Ovary (tissue), 7 donors: ENCODE measurements at regions not wholly inside any gene's neighbourhood (a gene's known extent, or its start where the extent isn't known, plus 50 kb on each side); places are given as distances from the start of the nearest gene placed in this dataset.

Source experiments
- DNase-seq, 5 donors: peaks; one replicate each; pipeline ENCODE4 v3.0.0-alpha.2; 2019 to 2020
- H3K27ac ChIP-seq, 2 donors: fragments of 200-600 bp; one replicate each; pipeline versions ENCODE4 v1.5.1 to v1.8.0; 2019 to 2022
- H3K27me3 ChIP-seq: fragments of 200-600 bp; one replicate; pipeline ENCODE4 v1.8.0; 2022
- H3K36me3 ChIP-seq: fragments of 200-600 bp; sonication (generic); one replicate; pipeline ENCODE4 v1.5.1; 2019
- H3K4me1 ChIP-seq: one replicate; pipeline ENCODE4 v1.8.1; 2013; ENCODE audit warnings: mild to moderate bottlenecking, moderate library complexity; ENCODE audit not compliant: insufficient read depth
- H3K4me3 ChIP-seq: fragments of 200-600 bp; sonication (generic); one replicate; pipeline ENCODE4 v1.5.1; 2017
- H3K9me3 ChIP-seq, 2 donors: fragments of 200-600 bp in 1 of 2; sonication (generic) in 1 of 2; one replicate each; pipeline versions ENCODE4 v1.5.1 to v1.8.1; 2013 to 2019; ENCODE audit warnings: mild to moderate bottlenecking in 1 of 2, moderate library complexity in 1 of 2
- EP300 ChIP-seq: sonication (generic); formaldehyde crosslinking; IDR thresholded peaks from one replicate; pipeline ENCODE4 v1.6.1; 2017; ENCODE audit warnings: antibody characterized with exemption
- POLR2A ChIP-seq: fragments of 450-650 bp; IDR thresholded peaks from one replicate; pipeline ENCODE4 v1.6.1; 2017; ENCODE audit warnings: antibody characterized with exemption, mild to moderate bottlenecking, moderate library complexity
- WGBS, 3 donors: extraction: QIAGEN DNeasy Blood & Tissue Kit in 1 of 3; methylation state at CpG; one replicate each; pipeline versions ENCODE4 v1.1.5 to v1.1.7; 2013 to 2017; 5-methylcytosine and 5-hydroxymethylcytosine counted together
- intact Hi-C, 4 donors: fragments of 100-400 bp; cut with DNase I; formaldehyde crosslinking; loops; one replicate each; pipeline versions ENCODE4 v1.11.0 to v1.15.1; 2022 to 2023
- TF ChIP-seq, protein P1 (sequence below), 3 donors: fragments of 450-650 bp in 2 of 3; fragments of 200-600 bp in 1 of 3; IDR thresholded peaks; one replicate each; pipeline versions ENCODE4 v1.5.1 to v1.8.0; 2016 to 2022; ENCODE audit warnings: antibody characterized with exemption in 3 of 3, mild to moderate bottlenecking in 1 of 3
- donor health status: DM: no; HTN: no; CAD: no; lungs with moderate emphysema.
- donor health status: DM: no; HTN: no; CAD: no.
- donor health status: Bipolar disorder and iron deficiency.
- donor health status: DM: no; HTN: no; CAD: no.
- donor health status: DM: yes; HTN: yes; CAD: no.

DNA sequence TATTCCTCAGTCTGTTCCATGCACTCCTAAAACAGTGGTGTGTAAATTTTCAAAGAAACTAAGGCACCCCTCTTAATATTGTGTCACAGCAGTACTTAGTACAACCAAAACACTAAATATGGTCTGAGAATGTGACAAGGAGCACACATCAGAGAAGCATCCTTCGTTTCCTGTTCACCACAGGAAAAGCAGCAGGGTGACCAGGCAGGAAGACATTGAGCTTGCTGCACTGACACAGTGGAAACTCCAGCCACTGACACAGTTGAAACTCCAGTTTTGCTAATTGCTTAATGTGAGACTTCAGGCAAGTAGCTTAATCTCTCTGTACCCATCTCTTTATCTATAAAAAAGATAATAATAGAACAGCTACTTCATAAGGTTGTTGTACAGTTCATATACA lies 353.0 kb upstream of the RORA start:
- H3K9me3 ChIP-seq = no peaks in the 10 kb centered on the region
- WGBS, 3 donors = 31 to 47% (median 43%) methylated on average over 1 of the region's 1 CpG
- no peaks in the 10 kb centered on the region for H3K27me3 ChIP-seq
- no peaks in the 10 kb centered on the region for H3K4me1 ChIP-seq
- no peak overlapping the region for H3K27ac ChIP-seq
- no peak overlapping the region for H3K4me3 ChIP-seq
- TF ChIP-seq, protein P1, sequence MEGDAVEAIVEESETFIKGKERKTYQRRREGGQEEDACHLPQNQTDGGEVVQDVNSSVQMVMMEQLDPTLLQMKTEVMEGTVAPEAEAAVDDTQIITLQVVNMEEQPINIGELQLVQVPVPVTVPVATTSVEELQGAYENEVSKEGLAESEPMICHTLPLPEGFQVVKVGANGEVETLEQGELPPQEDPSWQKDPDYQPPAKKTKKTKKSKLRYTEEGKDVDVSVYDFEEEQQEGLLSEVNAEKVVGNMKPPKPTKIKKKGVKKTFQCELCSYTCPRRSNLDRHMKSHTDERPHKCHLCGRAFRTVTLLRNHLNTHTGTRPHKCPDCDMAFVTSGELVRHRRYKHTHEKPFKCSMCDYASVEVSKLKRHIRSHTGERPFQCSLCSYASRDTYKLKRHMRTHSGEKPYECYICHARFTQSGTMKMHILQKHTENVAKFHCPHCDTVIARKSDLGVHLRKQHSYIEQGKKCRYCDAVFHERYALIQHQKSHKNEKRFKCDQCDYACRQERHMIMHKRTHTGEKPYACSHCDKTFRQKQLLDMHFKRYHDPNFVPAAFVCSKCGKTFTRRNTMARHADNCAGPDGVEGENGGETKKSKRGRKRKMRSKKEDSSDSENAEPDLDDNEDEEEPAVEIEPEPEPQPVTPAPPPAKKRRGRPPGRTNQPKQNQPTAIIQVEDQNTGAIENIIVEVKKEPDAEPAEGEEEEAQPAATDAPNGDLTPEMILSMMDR (IDR thresholded peaks at IDR 0.05) = no peak
- TF ChIP-seq EP300 = no peak
- no peak for TF ChIP-seq POLR2A
- no peaks in the 10 kb centered on the region for H3K36me3 ChIP-seq
- intact Hi-C loops = no loop called here
- DNase-seq = no peak

DNA sequence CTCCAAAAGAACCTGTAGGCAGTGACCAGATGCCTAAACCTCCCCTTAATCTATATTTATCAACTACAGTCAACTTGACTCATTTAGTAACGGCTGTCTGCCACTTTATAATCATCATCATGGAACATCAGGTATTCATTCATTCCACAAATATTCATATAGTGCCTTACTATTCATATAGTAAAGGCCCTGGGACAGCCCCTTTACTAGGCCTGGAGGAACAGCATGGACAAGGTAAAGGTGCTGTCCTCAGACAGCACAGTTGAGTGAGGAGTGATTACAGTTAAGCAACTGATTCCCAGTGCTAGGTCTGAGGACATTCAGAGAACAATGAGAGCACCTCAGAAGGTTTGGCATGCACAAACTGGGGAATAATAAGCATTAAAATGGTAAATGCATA lies 346.5 kb upstream of the RORA start:
- Histone ChIP-seq H3K36me3 (no peaks in the 10 kb centered on the region), H3K27ac (no peak overlapping the region), H3K4me3 (no peak overlapping the region), H3K9me3 (no peaks in the 10 kb centered on the region), H3K27me3 (no peaks in the 10 kb centered on the region), H3K4me1 (no peaks in the 10 kb centered on the region)
- no peak for DNase-seq
- TF ChIP-seq POLR2A = no peak
- TF ChIP-seq, protein P1 (IDR thresholded peaks at IDR 0.05) = no peak
- TF ChIP-seq EP300 = no peak
- intact Hi-C loops = no loop called here
- whole genome bisulfite sequencing, 3 donors = 59 to 76% (median 69%) methylated on average over 1 of the region's 1 CpG

DNA sequence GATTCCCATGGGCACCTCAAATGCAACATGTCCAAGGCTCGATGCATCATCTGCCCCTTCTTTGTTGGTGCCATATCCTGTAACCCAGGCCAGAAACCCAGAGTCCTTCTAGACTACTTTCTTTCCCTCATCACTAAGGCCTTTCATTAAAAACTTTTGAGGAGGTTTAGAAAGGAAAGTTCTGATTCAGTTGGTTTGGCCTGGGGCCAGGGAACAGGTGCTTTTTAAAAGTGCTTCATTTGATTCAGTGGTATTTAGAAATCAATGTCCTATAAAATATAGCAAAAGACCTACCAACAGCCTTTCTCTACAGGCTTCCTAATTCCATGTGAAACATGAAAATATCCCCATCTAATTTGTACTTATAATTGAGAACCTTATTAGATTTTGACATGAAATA lies 341.9 kb upstream of the RORA start:
- intact Hi-C loops = no loop called here
- Histone ChIP-seq H3K4me1 (no peaks in the 10 kb centered on the region), H3K4me3 (no peak overlapping the region), H3K36me3 (no peaks in the 10 kb centered on the region), H3K27ac (no peak overlapping the region), H3K27me3 (no peaks in the 10 kb centered on the region), H3K9me3 (no peaks in the 10 kb centered on the region)
- WGBS, 3 donors = 90 to 100% (median 100%) methylated on average over 1 of the region's 1 CpG
- DNase-seq = no peak
- TF ChIP-seq, protein P1 (IDR thresholded peaks at IDR 0.05) = no peak
- TF ChIP-seq POLR2A (no peak), EP300 (no peak)

DNA sequence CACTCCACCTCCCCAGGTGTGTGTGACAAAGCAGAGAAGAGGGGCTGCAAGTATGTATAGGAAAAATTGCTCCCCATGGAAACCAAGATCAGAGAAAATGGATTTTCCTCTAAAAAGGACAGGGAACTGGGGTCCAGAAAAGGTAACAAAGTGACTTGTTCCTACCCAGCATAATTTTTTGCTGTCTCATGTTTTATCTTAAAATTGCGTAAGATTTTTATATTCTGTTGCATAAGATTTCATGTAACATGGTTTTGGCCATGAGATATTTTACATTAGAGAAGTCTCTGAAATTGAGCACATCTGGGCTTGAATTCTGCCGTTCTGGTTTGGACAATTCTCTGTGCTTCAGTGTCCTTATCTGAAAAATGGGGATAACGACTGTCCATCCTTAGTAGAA lies 335.7 kb upstream of the RORA start:
- TF ChIP-seq EP300 (no peak), POLR2A (no peak)
- TF ChIP-seq, protein P1 (IDR thresholded peaks at IDR 0.05) = no peak
- WGBS, 3 donors = 62 to 70% (median 69%) methylated on average over 3 of the region's 3 CpGs
- Histone ChIP-seq H3K27me3 (no peaks in the 10 kb centered on the region), H3K36me3 (no peaks in the 10 kb centered on the region), H3K27ac (no peak overlapping the region), H3K4me1 (no peaks in the 10 kb centered on the region), H3K9me3 (no peaks in the 10 kb centered on the region), H3K4me3 (no peak overlapping the region)
- intact Hi-C loops = no loop called here
- DNase-seq = no peak
